CD4-positive, alpha-beta T cell treated with Interleukin-4 for 4 hours (primary cell): ENCODE measurements at regions not wholly inside any gene's neighbourhood (a gene's known extent, or its start where the extent isn't known, plus 50 kb on each side); places are given as distances from the start of the nearest gene placed in this dataset.
"Not testable (repeated sequence)": the region's sequence is repeated elsewhere in the genome, so short reads cannot be mapped to it uniquely, and the experiment has no call there.

Experiments
- DNase-seq: peaks from one replicate; pipeline ENCODE4 v3.0.0-alpha.2; 2020

DNA sequence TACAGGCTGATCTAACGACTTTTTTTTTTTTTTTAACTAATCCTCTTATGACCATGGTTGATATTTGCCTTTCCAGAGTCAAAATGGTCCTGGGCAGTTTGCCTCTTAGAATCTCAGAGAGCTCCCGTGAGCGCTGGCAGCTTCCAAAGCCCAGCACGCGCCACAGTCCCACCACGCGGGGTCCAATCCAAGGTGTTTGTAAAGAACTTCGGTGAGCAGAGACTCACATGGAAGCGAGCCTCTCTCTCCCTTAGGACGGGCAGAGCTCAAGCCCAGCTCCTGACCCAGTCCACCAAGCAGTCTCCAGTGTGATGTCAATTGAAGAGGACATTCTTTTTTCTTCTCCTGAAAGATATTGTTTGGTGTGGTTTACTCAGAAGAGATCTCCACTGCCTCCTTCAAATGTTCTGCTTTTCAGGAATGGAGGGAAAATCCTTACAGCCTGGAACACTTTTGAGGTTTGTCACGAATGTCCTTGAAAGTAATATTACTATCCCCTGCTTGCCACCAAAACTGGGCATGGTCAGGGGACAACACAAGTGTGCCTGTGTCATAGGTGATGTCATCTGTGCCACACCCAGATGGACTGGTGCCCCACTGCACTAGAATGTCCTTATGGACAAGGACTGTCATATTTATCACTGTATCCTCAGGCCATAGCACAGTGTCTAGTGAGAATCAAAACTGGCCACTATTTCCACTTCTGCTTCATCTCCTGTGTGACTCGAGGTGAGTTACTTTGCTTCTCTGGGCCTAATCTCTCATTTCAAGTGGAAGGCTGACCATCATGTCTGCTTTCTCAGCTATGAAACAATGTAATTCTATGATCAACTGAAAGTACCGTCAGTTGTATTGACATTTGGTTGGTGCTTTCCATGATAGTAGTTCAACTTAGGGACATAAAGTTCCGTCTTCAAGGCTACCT is 97.4 kb upstream of the EDEM3 start:
- DNase-seq, result no peak

DNA sequence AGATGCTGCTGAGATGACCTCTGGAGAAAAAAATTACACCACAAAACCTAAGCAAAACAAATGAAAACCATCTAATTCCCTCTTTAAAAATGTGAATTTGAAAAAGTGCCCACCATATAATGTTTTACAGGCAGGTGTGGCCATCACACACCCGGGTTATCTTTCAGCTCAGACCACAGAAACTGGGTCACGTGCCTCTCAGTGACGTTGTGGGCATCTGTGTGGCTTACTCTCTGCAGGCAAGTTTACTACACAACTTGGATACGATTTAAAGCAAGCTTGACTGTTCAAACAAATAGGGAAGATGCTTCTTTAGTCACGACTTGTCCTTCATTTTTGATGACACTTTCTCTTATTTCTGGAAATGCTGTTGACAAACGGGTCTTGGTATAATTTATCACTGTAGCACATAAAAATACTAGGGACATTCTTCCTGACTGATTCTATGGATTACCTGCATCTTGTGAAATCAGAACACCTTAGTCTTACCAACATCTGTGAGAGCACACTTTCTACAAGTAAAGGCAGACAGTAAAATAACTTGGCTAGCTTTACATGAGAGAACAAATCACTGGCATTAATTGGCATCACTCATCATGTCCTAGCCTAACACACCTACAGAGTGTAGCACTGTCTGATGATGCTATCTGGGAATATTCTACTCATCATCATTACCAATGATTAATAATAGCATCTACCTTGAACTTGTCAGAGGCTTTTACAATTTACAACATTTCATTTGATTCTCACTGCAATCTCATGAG is 89.3 kb upstream of the EDEM3 start:
- peak; percentile 77 for DNase-seq

DNA sequence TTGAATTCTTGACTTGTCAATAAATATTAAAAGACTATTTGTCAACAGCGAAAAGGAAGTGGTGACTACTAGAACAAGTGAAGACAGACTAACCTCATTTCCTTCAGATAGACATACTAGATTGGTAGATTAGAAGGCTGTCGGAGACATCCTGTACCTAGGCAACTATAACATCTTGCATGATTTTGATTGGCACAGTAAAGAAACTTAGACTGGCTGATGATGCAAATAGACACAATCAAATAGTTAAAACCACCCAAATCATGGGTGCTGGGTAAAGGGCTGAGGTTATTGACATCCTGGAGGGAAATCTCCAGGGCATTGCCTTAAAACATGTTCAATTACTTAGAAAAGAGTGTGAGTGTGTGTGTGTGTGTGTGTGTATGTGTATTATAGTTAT is 85.9 kb upstream of the EDEM3 start:
- DNase-seq, result peak; percentile 86

DNA sequence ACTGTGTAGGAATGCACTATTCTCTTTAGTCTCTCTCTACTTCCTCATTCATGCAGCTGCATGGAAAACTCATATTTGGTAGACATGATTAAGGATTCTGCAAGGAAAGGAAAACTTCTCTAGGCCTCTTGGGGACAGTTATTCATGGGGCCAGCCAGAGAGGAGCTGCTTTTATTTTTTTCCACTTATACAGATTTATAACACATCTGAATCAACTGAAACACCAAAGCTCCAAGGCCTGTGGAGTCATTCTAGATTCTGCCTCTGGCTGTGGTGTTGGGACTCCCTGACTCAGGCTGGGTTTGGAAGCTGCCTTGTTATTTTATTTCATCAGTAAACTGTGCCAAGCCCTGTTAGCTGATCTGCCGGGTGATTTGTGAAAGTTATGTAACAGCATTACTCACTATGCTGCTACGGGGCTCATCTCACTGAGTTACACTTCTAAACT is 83.9 kb upstream of the EDEM3 start:
- peak; percentile 46 for DNase-seq

DNA sequence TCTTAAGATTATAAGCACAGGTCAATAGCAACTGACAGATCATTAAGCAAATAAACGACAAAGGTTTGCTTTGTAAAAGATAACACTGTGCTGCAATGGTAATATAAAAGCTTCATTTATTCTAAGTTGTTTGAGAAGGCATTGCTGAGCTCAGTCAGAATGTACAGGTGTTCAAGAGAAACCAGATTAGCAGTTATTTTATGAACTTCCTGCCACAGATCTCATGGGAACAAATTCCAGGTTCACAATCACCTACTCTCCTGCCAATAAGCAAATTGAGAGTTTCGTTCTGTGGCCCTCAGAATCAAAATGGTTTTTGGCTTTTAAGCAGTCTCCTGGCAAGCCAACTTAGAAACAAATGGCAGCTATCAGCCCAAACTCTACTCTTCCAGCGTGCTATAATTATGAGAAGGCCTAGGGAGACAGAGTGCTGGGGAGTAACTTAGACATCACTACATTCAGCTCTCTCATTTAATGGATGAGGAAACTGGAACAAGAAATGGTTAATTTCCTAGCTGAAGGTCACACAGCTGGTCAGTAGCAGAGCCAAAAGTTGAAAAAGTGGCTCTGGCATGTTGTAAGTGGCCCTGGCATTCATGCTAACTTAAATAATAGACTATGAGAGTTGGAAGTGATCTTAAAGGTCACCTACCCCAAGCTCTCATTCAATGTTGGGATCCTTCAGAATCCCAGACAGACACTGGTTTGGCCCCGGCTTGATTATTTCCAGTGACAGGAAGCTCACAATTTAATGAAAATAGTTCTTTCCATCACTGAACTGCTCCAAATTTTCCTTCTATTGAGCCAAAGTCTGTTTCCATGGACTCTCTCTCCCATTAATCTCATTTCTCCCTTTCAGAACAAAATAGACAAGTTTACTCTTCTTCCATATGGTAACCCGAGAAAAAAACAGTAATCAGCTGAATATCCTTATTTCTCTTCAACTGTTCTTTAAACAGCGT is 82.6 kb upstream of the EDEM3 start:
- no peak for DNase-seq

DNA sequence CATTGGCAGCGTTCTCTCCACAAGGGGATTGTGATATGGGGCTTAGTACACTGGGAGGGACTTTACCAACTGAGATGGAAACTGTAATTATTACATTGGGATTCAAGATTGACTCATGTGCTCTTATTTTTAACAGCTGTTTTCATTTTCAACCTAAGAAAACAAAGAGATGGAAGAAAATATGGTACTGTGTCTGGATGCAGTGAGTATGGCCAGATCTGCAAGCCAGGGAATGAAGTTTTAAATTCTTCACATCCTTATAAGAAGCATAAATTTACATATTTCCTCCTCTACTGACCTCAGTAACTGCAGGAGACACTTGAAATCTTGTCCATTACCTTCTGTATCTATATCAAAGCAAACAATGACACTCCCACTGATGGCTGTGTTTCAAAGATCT is 81.5 kb upstream of the EDEM3 start:
- DNase-seq, result no peak

DNA sequence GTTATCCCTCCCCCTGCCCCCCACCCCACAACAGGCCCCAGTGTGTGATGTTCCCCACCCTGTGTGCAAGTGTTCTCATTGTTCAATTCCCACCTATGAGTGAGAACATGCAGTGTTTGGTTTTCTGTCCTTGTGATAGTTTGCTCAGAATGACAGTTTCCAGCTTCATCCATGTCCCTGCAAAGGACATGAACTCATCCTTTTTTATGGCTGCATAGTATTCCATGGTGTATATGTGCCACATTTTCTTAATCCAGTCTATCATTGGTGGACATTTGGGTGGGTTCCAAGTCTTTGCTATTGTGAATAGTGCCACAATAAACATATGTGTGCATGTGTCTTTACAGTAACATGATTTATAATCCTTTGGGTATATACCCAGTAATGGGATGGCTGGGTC is 79.3 kb upstream of the EDEM3 start:
- DNase-seq, result not testable (repeated sequence)

DNA sequence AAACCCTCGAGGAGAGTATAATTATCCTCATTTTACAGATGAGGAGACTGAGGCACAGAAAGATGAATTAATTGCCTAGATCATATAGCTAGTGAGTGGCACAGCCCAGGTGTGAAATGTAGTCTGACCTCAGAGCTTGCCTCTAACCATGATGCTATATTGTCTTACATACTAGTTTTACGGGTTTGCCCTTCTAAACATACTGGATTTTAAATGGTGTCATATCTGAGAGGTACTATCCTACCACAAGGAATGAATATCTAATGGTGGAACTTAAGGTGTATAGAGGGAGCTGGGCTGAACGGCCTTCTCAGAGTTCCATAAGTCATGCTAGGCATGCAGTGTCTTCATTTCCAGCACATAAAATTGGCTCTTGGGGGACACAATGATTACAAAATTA is 77.9 kb upstream of the EDEM3 start:
- no peak for DNase-seq

DNA sequence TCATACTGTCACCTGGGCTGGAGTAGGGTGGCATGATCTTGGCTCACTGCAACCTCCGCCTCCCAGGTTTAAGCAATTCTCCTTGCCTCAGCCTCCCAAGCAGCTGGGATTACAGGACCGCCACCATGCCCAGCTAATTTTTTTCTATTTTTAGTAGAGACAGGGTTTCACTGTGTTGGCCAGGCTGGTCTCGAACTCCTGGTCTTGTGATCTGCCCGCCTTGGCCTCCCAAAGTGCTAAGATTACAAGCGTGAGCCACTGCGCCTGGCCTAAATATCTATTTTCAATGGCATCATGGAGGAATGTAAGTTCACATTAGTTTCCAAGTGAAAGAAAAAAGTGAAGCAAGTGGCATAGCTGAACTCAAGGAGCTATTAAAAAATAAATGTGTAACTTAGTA is 74.8 kb upstream of the EDEM3 start:
- not testable (repeated sequence) for DNase-seq

DNA sequence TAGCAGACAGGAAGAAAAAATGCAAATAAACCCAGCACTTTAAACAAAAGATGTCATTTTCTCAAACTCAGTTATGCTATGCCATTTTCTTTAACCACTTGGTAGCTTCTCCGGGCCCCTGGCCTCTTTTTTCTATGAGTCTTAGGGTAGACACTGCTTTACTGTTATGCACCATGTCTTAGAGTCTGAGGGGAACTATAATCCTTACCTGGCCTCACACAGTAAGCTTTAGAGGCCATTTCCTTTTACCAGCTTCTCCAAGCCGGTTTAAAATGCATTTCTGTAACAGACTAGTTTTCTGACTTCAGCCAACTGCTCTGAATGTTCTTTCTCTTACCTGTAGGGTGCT is 73.7 kb upstream of the EDEM3 start:
- DNase-seq, result no peak

DNA sequence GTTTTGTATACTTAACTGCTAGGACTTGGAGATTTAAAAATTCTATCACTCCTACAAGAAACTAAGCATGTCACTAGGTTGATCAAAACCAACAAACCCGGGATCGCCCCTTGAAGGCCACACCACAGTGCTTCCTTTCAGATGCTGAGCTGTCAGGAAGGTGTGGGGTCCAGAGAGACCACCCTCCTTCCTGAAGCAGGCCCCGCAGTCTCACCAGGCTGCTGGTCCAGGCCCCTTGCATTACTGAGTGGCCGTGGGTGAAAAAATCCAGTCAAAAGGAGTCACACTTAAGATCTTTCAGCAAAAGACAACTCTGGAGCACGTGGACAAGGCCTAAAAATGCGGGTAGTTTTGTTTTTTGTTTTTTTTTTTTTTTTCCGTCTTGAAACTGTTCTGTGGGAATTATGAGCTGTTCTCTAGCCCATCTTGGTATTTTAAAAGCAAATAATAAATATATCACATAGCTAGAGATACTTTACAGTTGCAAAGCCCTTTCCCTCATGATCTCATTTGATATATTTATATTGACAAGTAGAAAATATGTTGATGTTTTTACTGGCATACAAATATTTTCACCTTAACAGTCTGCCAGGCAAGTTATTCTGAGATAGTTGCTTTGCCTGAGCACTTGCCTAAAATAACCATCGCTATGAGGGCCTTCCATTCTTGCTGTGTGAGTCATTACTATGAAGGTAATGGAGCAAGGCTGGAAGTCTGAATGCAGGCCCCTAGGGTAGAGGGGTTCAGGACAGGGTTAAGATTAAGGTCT is 73.1 kb upstream of the EDEM3 start:
- DNase-seq, result no peak

DNA sequence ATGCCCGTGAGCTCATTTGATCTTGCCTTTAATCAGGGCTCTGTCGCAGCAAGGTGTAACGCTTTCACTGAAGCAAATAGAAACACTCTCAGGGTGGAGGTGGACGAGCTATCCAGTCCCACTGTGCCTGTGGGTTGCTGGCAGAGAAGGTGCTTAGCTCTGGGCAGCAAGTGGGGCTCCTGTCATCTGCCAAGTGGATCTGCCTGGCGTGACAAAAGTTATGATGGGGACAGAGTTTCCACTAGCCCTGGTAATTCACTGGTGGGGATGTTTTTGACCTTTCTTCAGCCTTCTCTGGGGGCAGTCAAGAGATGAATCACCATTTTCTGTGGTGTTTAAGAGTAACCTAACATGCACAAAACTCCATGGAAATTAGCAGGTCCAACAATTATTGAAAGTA is 71.3 kb upstream of the EDEM3 start:
- DNase-seq, result no peak

DNA sequence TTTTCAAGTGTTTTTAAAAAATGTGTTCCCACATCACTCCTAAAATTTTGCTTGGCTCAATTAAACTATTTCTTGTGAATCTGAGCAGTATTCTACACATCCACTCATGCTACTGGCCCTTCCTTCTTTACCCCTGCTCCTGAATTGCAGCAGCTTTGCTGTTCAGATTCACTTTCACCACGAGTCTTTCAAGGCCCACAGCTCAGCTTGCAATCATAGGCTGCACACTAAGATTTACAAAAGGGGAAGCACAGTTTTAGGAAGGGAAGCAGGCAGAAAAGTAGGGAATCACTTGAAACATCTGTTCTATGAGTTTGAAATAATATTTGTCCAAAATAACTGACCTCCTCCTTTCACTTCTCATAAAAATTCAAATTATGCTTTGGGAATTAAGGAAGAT is 70.9 kb upstream of the EDEM3 start:
- DNase-seq, result no peak

DNA sequence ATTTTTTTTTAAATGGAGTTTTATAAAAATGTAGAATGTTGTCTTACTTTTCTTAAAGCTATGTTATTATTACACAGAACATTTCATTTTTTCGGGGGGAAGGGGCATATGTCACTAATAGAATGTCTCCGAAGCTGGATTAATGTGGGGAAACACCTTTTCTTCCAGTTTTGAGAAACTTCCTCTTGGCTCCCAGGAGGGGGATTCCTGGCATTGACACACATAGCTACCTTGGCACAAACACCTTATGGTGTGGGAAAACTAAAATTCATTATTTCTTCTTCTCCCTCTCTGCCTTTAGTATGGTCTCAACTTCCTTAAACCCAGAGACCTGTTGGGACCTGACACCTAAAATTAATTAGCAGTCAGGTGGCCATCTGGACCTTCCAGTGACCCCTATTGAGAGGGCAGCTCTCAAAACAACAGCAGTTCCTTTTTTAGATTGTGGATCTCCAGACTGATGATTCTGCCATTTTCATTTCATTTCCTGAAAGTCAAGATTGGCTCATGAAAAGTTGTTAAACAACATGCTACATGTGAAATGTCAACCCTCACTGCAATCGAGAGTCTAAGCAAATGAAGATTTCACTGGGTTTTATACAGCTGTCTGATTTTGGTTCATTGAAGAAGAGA is 70.1 kb upstream of the EDEM3 start:
- DNase-seq, result no peak

DNA sequence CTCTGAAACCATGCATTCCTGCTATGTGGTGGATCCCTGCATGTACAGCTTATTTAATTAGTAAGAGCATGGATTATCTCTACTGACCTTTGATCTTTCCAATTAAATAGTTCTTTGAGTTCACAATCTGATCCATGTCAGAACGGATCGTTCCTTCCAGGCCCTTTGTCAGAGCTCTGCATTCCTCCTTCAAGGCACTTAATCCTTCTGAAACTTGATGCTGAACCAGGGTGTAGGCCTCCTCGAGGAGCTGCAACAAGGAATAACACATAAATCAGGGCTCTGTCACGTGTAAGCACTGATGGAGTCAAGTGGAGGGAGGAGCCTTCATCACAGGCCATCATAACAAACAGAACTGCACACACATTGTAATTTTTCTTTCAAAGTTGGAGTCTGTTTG is 68.4 kb upstream of the EDEM3 start:
- DNase-seq, result no peak

DNA sequence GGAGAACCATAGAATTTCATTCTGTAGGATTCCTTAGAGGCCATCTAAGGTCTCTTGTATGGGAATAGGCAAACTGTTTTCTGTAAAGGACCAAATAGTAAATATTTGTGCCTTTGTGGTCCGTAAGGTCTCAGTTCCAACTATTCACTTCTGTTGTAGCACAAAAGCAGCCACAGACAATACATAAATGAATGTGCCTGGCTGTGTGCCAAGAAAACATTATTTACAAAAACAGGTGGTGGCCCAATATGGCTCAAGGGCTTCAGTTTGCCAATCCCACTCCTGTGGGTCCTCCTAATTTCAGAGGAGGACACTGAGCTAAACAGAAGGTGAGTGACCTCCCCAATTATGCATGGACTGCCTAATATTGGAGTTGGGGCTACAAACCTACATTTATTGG is 67.6 kb upstream of the EDEM3 start:
- no peak for DNase-seq

DNA sequence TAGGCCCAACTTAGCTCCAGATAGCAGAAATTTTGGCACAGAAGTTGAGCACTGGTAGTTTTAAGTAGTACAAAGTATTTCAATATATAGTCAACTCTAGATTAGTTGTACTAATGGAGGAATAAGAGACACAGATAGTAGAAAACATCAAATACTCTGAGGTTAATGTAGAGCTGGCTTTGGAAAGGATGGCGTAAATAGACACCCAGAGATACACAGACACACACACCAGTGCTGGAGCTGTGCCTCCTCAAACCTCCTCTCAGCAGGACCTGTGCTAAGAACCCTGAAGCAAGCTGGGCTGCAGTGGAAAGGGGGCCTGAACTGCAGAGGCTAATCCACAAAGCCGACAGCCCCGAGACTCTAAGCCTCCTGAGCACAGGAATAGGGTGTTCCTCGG is 67.0 kb upstream of the EDEM3 start:
- no peak for DNase-seq

DNA sequence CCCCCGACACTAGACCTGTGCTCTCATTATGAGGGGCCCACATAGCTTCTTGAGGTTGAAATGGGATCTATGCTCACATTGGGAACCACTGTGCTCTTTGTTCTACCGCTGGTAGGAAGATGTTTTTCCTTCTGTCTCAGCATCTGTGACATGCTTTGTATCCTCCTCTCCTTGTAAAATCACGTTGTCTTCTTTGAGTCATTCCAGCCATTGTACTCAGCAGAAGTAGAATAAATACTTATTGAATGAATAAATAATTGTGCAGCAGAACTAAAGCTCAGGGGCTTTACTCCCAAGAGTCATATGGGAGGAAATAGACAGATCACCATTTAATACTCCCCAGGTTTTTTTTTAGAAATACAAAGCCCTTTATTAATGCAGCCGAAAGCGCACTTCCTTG is 66.3 kb upstream of the EDEM3 start:
- DNase-seq, result no peak

DNA sequence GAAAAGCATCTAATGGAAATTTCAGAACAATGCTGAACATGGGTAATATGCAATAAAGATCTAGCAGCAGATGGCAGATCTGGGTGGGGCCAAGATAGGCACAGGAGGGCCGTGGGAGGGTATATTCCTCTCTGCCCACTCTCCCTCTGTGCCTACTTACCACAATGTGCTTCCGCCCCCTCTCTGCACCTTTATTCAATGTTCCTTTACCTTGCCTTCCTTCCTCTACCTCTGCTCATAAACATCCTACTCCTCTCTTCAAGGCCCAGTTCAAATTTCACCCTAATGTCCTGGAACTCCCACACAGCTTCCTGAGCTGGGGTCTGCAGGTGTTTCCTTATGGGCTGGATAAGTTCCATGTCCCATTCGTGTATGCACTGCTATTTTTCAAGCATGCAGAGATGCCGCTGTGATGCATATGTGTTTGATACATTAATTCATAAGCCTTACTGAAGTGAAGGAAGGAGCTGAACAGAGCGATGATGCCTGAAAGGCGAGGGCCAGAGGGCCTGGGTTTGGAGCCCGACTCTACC is 65.6 kb upstream of the EDEM3 start:
- no peak for DNase-seq

DNA sequence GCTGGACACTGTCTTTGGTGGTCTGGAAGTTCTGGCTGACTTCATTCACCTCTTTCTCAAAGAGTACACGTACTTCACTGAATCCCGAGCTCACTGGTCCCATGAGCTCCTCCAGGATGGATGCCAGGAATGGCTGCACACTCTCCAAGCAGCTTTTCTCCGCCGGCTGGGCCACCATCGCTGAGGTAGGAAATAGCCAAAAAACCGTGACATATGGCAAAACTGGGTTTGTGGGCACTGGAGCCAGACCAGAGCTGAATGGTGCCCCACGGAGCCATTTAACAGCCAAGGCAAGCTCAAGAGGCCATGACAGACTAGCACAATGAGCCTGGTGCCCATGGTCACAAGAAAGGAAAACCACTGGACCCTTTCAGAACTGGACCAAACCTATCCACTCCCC is 64.0 kb upstream of the EDEM3 start:
- no peak for DNase-seq

DNA sequence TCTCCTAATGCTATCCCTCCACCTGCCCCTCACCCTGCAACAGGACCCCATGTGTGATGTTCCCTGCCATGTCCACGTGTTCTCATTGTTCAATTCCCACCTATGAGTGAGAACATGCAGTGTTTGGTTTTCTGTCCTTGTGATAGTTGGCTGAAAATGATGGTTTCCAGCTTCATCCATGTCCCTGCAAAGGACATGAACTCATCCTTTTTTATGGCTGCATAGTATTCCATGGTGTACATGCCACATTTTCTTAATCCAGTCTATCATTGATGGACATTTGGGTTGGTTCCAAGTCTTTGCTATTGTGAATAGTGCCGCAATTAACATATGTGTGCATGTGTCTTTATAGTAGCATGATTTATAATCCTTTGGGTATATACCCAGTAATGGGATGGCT is 62.3 kb upstream of the EDEM3 start:
- DNase-seq, result not testable (repeated sequence)
